Kidney (tissue), 13 donors: ENCODE measurements at regions not wholly inside any gene's neighbourhood (a gene's known extent, or its start where the extent isn't known, plus 50 kb on each side); places are given as distances from the start of the nearest gene placed in this dataset.

Experiments
- DNase-seq, 5 donors: peaks; one replicate each; pipeline ENCODE4 v3.0.0-alpha.2; 2013 to 2020
- FAIRE-seq: peaks from 2 replicates; lab custom pipeline; 2012; peaks lifted over from hg19 to GRCh38; lab: Jason Lieb, UNC
- H3K27ac ChIP-seq, 2 donors: one replicate each; pipeline ENCODE4 v1.7.0; 2013; ENCODE audit warnings: low read depth in 2 of 2, low read length in 2 of 2, inconsistent platforms in 1 of 2
- H3K27me3 ChIP-seq: one replicate; pipeline ENCODE4 v1.7.1; 2013; ENCODE audit warnings: low read length, inconsistent platforms; ENCODE audit not compliant: control insufficient read depth, insufficient read depth
- H3K36me3 ChIP-seq, 3 donors: one replicate each; pipeline versions ENCODE4 v1.7.0 to v1.7.1; 2013; ENCODE audit warnings: low read length in 3 of 3, control low read depth in 1 of 3, inconsistent platforms in 1 of 3; ENCODE audit not compliant: insufficient read depth in 3 of 3, control insufficient read depth in 2 of 3
- H3K4me1 ChIP-seq, 3 donors: one replicate each; pipeline versions ENCODE4 v1.7.0 to v1.7.1; 2013; ENCODE audit warnings: low read length in 3 of 3, inconsistent platforms in 1 of 3, low read depth in 1 of 3; ENCODE audit not compliant: control insufficient read depth in 2 of 3, insufficient read depth in 2 of 3
- H3K4me3 ChIP-seq, 3 donors: one replicate each; pipeline versions ENCODE4 v1.7.0 to v1.8.1; 2013; ENCODE audit warnings: low read length in 3 of 3, control low read depth in 1 of 3, inconsistent platforms in 1 of 3
- H3K9ac ChIP-seq, 3 donors: one replicate each; pipeline versions ENCODE4 v1.7.0 to v1.7.1; 2013; ENCODE audit warnings: low read length in 3 of 3, control low read depth in 1 of 3, inconsistent platforms in 1 of 3
- H3K9me3 ChIP-seq, 3 donors: one replicate each; pipeline versions ENCODE4 v1.7.0 to v1.7.1; 2013; ENCODE audit warnings: low read length in 3 of 3, control low read depth in 1 of 3, inconsistent platforms in 1 of 3; ENCODE audit not compliant: control insufficient read depth in 2 of 3, insufficient read depth in 1 of 3
- CTCF ChIP-seq: IDR thresholded peaks from 3 replicates; pipeline ENCODE4 v1.5.1; 2012; ENCODE audit warnings: mild to moderate bottlenecking, moderate library complexity, borderline replicate concordance; ENCODE audit not compliant: insufficient read depth; ENCODE audit errors: extremely low read depth
- intact Hi-C: fragments of 100-400 bp; cut with DNase I; formaldehyde crosslinking; loops from one replicate; pipeline ENCODE4 v1.11.1; 2022
- donor health status: control.
- donor health status: control.
- donor health status: control.
- donor health status: control.
- donor health status: control.
- donor health status: DM: yes; HTN: yes; CAD: no.
- donor health status: Normal renal cell carcinoma (clear cell type).

GRCh38 chr21:35611708-35612132, 448.6 kb downstream of the SETD4 start:
- DNase-seq = no peak
- Histone ChIP-seq H3K4me1 (no peaks in the 10 kb centered on the region), H3K27me3 (no peaks in the 10 kb centered on the region)

DNA sequence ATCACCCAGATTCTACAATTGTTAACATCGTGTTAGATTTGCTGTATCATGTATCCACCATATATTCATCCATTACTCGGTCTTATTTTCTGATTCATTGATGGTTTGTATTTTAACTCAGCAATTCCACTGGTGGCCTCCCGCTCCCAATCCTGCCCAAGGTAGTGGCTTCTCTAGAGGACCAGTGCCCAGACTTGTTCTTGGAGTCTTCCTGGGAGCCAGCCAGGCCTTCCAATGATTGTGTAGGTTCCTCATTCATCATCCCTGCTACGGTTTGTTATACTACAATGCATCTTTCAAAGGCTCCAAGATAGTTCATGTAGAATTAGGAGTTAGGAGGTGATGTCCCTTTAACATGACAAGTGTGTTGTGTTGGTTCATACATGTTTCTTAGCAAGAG, 451.1 kb downstream of the SETD4 start:
- no peak overlapping the region for H3K4me3 ChIP-seq
- FAIRE-seq = no peak
- no peaks in the 10 kb centered on the region for H3K9me3 ChIP-seq
- H3K27me3 ChIP-seq = no peaks in the 10 kb centered on the region
- H3K4me1 ChIP-seq = no peaks in the 10 kb centered on the region
- no peak overlapping the region for H3K27ac ChIP-seq
- intact Hi-C loops = no loop called here
- TF ChIP-seq CTCF = no peak
- H3K9ac ChIP-seq = no peak overlapping the region
- no peak for DNase-seq
- no peaks in the 10 kb centered on the region for H3K36me3 ChIP-seq

More at GRCh38 chr21:35611708-35612132, 448.6 kb downstream of the SETD4 start:
- TF ChIP-seq CTCF = no peak
- Histone ChIP-seq H3K9me3 (no peaks in the 10 kb centered on the region), H3K36me3 (no peaks in the 10 kb centered on the region), H3K27ac (no peak overlapping the region), H3K4me3 (no peak overlapping the region), H3K9ac (no peak overlapping the region)
- no peak for FAIRE-seq
- intact Hi-C loops = no loop called here

DNA sequence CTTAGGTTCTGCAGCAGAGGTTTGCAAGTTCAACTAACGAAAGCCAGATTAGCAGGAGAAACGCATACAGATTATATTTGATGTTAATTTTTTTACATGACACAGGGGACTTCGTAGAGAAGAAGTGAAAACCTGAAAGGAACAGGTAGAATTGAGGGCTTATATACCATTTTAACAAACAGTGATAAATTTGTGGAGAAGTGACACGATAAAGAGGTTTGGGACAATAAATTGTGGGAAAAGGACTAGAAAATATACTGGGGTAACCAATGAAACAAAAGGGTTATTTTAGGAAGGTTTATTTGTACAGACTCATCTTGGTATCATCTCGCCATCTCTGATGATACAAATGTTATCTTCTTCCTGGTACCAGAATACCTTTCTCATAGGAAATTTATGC, 452.9 kb downstream of the SETD4 start:
- DNase-seq (no peak), FAIRE-seq (no peak)
- no peaks in the 10 kb centered on the region for H3K36me3 ChIP-seq
- intact Hi-C loops = no loop called here
- no peaks in the 10 kb centered on the region for H3K9me3 ChIP-seq
- H3K4me3 ChIP-seq = no peak overlapping the region
- TF ChIP-seq CTCF = no peak
- no peaks in the 10 kb centered on the region for H3K4me1 ChIP-seq
- H3K27ac ChIP-seq = no peak overlapping the region
- H3K27me3 ChIP-seq = no peaks in the 10 kb centered on the region
- no peak overlapping the region for H3K9ac ChIP-seq

GRCh38 chr21:35606578-35606977, 453.7 kb downstream of the SETD4 start:
- intact Hi-C loops = no loop called here
- DNase-seq = no peak
- Histone ChIP-seq H3K9ac (no peak overlapping the region), H3K27me3 (no peaks in the 10 kb centered on the region), H3K9me3 (no peaks in the 10 kb centered on the region), H3K27ac (no peak overlapping the region), H3K4me1 (no peaks in the 10 kb centered on the region), H3K4me3 (no peak overlapping the region), H3K36me3 (no peaks in the 10 kb centered on the region)
- TF ChIP-seq CTCF = no peak
- FAIRE-seq = no peak
